GM23338 (cell line): ENCODE measurements at regions not wholly inside any gene's neighbourhood (a gene's known extent, or its start where the extent isn't known, plus 50 kb on each side); places are given as distances from the start of the nearest gene placed in this dataset.

Source experiments
- ATAC-seq: fragments of 200-7000 bp; cut with Tn5 transposase; 3 replicates; pipeline ENCODE4 v1.9.1; 2020
- DNase-seq: peaks from one replicate; pipeline ENCODE4 v3.0.0-alpha.2; 2015; ENCODE audit warnings: low spot score
- H2AFZ ChIP-seq: fragments of 200-600 bp; sonication (generic); 2 replicates; pipeline ENCODE4 v1.8.0; 2016; ENCODE audit warnings: antibody characterized with exemption, mild to moderate bottlenecking, moderate library complexity
- H3F3A ChIP-seq: fragments of 200-600 bp; sonication (generic); replicated peaks from 2 replicates; pipeline ENCODE4 v1.8.0; 2017; ENCODE audit warnings: antibody characterized with exemption, mixed run types, low read depth
- H3K27ac ChIP-seq: fragments of 200-600 bp; sonication (generic); 2 replicates; pipeline ENCODE4 v1.6.1; 2016; ENCODE audit warnings: low read depth
- H3K27me3 ChIP-seq: fragments of 200-600 bp; sonication (generic); 2 replicates; pipeline ENCODE4 v1.8.0; 2016; ENCODE audit warnings: mild to moderate bottlenecking, mixed run types, moderate library complexity; ENCODE audit not compliant: insufficient read depth
- H3K36me3 ChIP-seq: fragments of 200-600 bp; sonication (generic); 2 replicates; pipeline ENCODE4 v1.8.0; 2016; ENCODE audit warnings: mild to moderate bottlenecking; ENCODE audit not compliant: insufficient read depth
- H3K4me1 ChIP-seq: fragments of 200-600 bp; sonication (generic); 2 replicates; pipeline ENCODE4 v1.8.0; 2016; ENCODE audit warnings: mild to moderate bottlenecking, moderate library complexity; ENCODE audit not compliant: insufficient read depth
- H3K4me2 ChIP-seq: fragments of 200-600 bp; sonication (generic); 2 replicates; pipeline ENCODE4 v1.7.1; 2017; ENCODE audit warnings: mixed run types
- H3K4me3 ChIP-seq: fragments of 200-600 bp; sonication (generic); 2 replicates; pipeline ENCODE4 v1.6.1; 2016; ENCODE audit warnings: mixed run types
- H3K79me2 ChIP-seq: fragments of 200-600 bp; sonication (generic); replicated peaks from 2 replicates; pipeline ENCODE4 v1.8.0; 2017; ENCODE audit warnings: mild to moderate bottlenecking; ENCODE audit not compliant: insufficient read depth
- H3K9me2 ChIP-seq: fragments of 200-600 bp; sonication (generic); 2 replicates; pipeline ENCODE4 v1.8.0; 2017; ENCODE audit not compliant: insufficient read depth
- H4K20me1 ChIP-seq: fragments of 200-600 bp; sonication (generic); replicated peaks from 2 replicates; pipeline ENCODE4 v1.8.0; 2017; ENCODE audit warnings: mild to moderate bottlenecking; ENCODE audit not compliant: insufficient read depth
- H3K27ac Mint-ChIP-seq: 2 replicates; pipeline ENCODE4 v1.8.0; 2020; ENCODE audit warnings: inconsistent platforms, mild to moderate bottlenecking, moderate library complexity, mixed read lengths
- H3K27me3 Mint-ChIP-seq: 3 replicates; pipeline ENCODE4 v1.8.0; 2022; ENCODE audit warnings: low read depth, mild to moderate bottlenecking, moderate library complexity, mixed read lengths, inconsistent platforms; ENCODE audit not compliant: insufficient read depth, poor library complexity
- H3K36me3 Mint-ChIP-seq: 3 replicates; pipeline ENCODE4 v1.8.0; 2021; ENCODE audit warnings: low read depth, mild to moderate bottlenecking, inconsistent platforms, moderate library complexity, mixed read lengths
- H3K4me1 Mint-ChIP-seq: 3 replicates; pipeline ENCODE4 v1.8.0; 2020; ENCODE audit warnings: mild to moderate bottlenecking, inconsistent platforms, mixed read lengths
- H3K4me3 Mint-ChIP-seq: 3 replicates; pipeline ENCODE4 v1.8.0; 2021; ENCODE audit warnings: moderate library complexity, mild to moderate bottlenecking, inconsistent platforms, mixed read lengths
- H3K9me3 Mint-ChIP-seq: 3 replicates; pipeline ENCODE4 v1.8.0; 2020; ENCODE audit warnings: moderate library complexity, mild to moderate bottlenecking, inconsistent platforms, mixed read lengths
- CREB1 ChIP-seq: fragments of 250-450 bp; sonication (Bioruptor Pico); IDR thresholded peaks from 2 replicates; pipeline ENCODE4 v1.5.0; 2020; ENCODE audit warnings: low read depth, mild to moderate bottlenecking, moderate library complexity
- CTCF ChIP-seq, 2 experiments: fragments of 200-600 bp in 1 of 2; sonication (generic) in 1 of 2; conservative IDR thresholded peaks; 2 replicates each; pipeline versions ENCODE4 v1.5.1 to v1.6.1; 2016 to 2017; ENCODE audit warnings: antibody characterized with exemption in 2 of 2, low read depth in 2 of 2, mild to moderate bottlenecking in 2 of 2, moderate library complexity in 1 of 2
- EZH2 ChIP-seq: fragments of 200-600 bp; sonication (generic); IDR thresholded peaks from one replicate; pipeline ENCODE4 v1.8.0; 2017; ENCODE audit warnings: antibody characterized with exemption, mild to moderate bottlenecking, low read depth; ENCODE audit not compliant: unreplicated experiment
- JUNB ChIP-seq: IDR thresholded peaks from one replicate; pipeline ENCODE4 v1.6.1; 2016; ENCODE audit warnings: antibody characterized with exemption; ENCODE audit not compliant: unreplicated experiment
- NANOG ChIP-seq: IDR thresholded peaks from 2 replicates; pipeline ENCODE4 v1.6.1; 2016; ENCODE audit warnings: antibody characterized with exemption, borderline replicate concordance
- POLR2AphosphoS5 ChIP-seq: IDR thresholded peaks from 2 replicates; pipeline ENCODE4 v1.6.1; 2016; ENCODE audit warnings: antibody characterized with exemption, low read depth
- STAT1 ChIP-seq: IDR thresholded peaks from one replicate; pipeline ENCODE4 v1.6.1; 2016; ENCODE audit warnings: antibody characterized with exemption; ENCODE audit not compliant: unreplicated experiment
- ZNF114 ChIP-seq: fragments of 250-450 bp; sonication (Bioruptor Pico); IDR thresholded peaks from 2 replicates; pipeline ENCODE4 v1.5.0; 2020; ENCODE audit warnings: mild to moderate bottlenecking, moderate library complexity
- ZNF331 ChIP-seq: fragments of 250-450 bp; sonication (Bioruptor Pico); IDR thresholded peaks from 2 replicates; pipeline ENCODE4 v1.5.0; 2020; ENCODE audit warnings: low read depth, mild to moderate bottlenecking, moderate library complexity
- TF ChIP-seq, protein P1 (sequence below): IDR thresholded peaks from 2 replicates; pipeline ENCODE4 v1.6.1; 2016; ENCODE audit warnings: antibody characterized with exemption
- TF ChIP-seq, protein P2 (sequence below): IDR thresholded peaks from one replicate; pipeline ENCODE4 v1.6.1; 2018; ENCODE audit warnings: antibody characterized with exemption; ENCODE audit not compliant: unreplicated experiment
- TF ChIP-seq, protein P3 (sequence below): fragments of 250-450 bp; sonication (Bioruptor Pico); IDR thresholded peaks from 2 replicates; pipeline ENCODE4 v1.5.0; 2020; ENCODE audit warnings: mild to moderate bottlenecking, moderate library complexity

DNA sequence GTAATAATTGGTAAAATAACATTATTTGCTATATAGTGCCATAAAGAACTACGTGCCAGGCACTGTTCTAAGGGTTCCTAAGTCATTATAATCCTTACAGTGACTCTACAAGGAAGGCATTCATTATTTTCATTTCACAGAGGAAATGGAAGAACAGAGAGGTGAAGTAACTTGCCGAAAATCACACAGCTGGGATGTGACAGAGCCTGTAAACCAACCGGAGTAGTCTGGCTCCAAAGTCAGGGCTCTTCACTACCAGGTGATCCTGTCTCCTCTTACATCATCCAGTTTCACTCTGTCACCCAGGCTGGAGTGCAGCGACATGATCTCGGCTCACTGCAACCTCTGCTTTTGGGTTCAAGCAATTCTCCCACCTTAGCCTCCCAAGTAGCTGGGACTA, 59.2 kb upstream of the RBFOX2 start:
- DNase-seq = no peak
- H3K27me3 Mint-ChIP-seq = peaks cover 5% of the 10 kb centered on the region
- H3K27ac Mint-ChIP-seq = no peak overlapping the region
- Histone ChIP-seq H3K4me2 (no peak overlapping the region), H3K4me1 (no peaks in the 10 kb centered on the region; the same call in 1 of the 2 replicates), H3K27ac (no peak overlapping the region), H3K27me3 (no peaks in the 10 kb centered on the region), H4K20me1 (no peaks in the 10 kb centered on the region), H3K4me3 (no peak overlapping the region), H3K9me2 (no peaks in the 10 kb centered on the region), H3K79me2 (no peaks in the 10 kb centered on the region), H3F3A (no peaks in the 10 kb centered on the region), H3K36me3 (no peaks in the 10 kb centered on the region), H2AFZ (0 out of 2 replicates have a peak overlapping the region, but pooled peaks have one; percentile 29)
- no peak for TF ChIP-seq CTCF (conservative IDR thresholded peaks at IDR 0.05; ENCODE audit: low read depth in 2 of 2)
- TF ChIP-seq CREB1 (CRISPR knock-in tag) = no peak
- no peak for TF ChIP-seq EZH2
- TF ChIP-seq POLR2AphosphoS5 = no peak
- TF ChIP-seq STAT1 = no peak
- TF ChIP-seq, protein P1, sequence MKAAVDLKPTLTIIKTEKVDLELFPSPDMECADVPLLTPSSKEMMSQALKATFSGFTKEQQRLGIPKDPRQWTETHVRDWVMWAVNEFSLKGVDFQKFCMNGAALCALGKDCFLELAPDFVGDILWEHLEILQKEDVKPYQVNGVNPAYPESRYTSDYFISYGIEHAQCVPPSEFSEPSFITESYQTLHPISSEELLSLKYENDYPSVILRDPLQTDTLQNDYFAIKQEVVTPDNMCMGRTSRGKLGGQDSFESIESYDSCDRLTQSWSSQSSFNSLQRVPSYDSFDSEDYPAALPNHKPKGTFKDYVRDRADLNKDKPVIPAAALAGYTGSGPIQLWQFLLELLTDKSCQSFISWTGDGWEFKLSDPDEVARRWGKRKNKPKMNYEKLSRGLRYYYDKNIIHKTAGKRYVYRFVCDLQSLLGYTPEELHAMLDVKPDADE = no peak
- no peak for TF ChIP-seq NANOG
- TF ChIP-seq, protein P2, sequence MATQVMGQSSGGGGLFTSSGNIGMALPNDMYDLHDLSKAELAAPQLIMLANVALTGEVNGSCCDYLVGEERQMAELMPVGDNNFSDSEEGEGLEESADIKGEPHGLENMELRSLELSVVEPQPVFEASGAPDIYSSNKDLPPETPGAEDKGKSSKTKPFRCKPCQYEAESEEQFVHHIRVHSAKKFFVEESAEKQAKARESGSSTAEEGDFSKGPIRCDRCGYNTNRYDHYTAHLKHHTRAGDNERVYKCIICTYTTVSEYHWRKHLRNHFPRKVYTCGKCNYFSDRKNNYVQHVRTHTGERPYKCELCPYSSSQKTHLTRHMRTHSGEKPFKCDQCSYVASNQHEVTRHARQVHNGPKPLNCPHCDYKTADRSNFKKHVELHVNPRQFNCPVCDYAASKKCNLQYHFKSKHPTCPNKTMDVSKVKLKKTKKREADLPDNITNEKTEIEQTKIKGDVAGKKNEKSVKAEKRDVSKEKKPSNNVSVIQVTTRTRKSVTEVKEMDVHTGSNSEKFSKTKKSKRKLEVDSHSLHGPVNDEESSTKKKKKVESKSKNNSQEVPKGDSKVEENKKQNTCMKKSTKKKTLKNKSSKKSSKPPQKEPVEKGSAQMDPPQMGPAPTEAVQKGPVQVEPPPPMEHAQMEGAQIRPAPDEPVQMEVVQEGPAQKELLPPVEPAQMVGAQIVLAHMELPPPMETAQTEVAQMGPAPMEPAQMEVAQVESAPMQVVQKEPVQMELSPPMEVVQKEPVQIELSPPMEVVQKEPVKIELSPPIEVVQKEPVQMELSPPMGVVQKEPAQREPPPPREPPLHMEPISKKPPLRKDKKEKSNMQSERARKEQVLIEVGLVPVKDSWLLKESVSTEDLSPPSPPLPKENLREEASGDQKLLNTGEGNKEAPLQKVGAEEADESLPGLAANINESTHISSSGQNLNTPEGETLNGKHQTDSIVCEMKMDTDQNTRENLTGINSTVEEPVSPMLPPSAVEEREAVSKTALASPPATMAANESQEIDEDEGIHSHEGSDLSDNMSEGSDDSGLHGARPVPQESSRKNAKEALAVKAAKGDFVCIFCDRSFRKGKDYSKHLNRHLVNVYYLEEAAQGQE = no peak
- TF ChIP-seq JUNB = no peak
- TF ChIP-seq, protein P3, sequence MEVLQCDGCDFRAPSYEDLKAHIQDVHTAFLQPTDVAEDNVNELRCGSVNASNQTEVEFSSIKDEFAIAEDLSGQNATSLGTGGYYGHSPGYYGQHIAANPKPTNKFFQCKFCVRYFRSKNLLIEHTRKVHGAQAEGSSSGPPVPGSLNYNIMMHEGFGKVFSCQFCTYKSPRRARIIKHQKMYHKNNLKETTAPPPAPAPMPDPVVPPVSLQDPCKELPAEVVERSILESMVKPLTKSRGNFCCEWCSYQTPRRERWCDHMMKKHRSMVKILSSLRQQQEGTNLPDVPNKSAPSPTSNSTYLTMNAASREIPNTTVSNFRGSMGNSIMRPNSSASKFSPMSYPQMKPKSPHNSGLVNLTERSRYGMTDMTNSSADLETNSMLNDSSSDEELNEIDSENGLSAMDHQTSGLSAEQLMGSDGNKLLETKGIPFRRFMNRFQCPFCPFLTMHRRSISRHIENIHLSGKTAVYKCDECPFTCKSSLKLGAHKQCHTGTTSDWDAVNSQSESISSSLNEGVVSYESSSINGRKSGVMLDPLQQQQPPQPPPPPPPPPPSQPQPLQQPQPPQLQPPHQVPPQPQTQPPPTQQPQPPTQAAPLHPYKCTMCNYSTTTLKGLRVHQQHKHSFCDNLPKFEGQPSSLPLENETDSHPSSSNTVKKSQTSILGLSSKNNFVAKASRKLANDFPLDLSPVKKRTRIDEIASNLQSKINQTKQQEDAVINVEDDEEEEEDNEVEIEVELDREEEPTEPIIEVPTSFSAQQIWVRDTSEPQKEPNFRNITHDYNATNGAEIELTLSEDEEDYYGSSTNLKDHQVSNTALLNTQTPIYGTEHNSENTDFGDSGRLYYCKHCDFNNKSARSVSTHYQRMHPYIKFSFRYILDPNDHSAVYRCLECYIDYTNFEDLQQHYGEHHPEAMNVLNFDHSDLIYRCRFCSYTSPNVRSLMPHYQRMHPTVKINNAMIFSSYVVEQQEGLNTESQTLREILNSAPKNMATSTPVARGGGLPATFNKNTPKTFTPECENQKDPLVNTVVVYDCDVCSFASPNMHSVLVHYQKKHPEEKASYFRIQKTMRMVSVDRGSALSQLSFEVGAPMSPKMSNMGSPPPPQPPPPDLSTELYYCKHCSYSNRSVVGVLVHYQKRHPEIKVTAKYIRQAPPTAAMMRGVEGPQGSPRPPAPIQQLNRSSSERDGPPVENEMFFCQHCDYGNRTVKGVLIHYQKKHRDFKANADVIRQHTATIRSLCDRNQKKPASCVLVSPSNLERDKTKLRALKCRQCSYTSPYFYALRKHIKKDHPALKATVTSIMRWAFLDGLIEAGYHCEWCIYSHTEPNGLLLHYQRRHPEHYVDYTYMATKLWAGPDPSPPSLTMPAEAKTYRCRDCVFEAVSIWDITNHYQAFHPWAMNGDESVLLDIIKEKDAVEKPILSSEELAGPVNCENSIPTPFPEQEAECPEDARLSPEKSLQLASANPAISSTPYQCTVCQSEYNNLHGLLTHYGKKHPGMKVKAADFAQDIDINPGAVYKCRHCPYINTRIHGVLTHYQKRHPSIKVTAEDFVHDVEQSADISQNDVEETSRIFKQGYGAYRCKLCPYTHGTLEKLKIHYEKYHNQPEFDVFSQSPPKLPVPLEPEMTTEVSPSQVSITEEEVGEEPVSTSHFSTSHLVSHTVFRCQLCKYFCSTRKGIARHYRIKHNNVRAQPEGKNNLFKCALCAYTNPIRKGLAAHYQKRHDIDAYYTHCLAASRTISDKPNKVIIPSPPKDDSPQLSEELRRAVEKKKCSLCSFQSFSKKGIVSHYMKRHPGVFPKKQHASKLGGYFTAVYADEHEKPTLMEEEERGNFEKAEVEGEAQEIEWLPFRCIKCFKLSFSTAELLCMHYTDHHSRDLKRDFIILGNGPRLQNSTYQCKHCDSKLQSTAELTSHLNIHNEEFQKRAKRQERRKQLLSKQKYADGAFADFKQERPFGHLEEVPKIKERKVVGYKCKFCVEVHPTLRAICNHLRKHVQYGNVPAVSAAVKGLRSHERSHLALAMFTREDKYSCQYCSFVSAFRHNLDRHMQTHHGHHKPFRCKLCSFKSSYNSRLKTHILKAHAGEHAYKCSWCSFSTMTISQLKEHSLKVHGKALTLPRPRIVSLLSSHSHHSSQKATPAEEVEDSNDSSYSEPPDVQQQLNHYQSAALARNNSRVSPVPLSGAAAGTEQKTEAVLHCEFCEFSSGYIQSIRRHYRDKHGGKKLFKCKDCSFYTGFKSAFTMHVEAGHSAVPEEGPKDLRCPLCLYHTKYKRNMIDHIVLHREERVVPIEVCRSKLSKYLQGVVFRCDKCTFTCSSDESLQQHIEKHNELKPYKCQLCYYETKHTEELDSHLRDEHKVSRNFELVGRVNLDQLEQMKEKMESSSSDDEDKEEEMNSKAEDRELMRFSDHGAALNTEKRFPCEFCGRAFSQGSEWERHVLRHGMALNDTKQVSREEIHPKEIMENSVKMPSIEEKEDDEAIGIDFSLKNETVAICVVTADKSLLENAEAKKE (CRISPR knock-in tag) = no peak
- TF ChIP-seq ZNF114 = no peak
- TF ChIP-seq ZNF331 = no peak
- no peak overlapping the region for H3K4me3 Mint-ChIP-seq
- no peak for ATAC-seq
- H3K4me1 Mint-ChIP-seq = peaks cover 3% of the 10 kb centered on the region; the same call in 2 of the 3 replicates
- no peaks in the 10 kb centered on the region for H3K9me3 Mint-ChIP-seq
- no peaks in the 10 kb centered on the region for H3K36me3 Mint-ChIP-seq
